A673 (cell line): ENCODE measurements at regions not wholly inside any gene's neighbourhood (a gene's known extent, or its start where the extent isn't known, plus 50 kb on each side); places are given as distances from the start of the nearest gene placed in this dataset.

Experiments
- CTCF ChIP-seq: fragments of 300-800, 200-600 bp; sonication (generic); conservative IDR thresholded peaks from 2 replicates; pipeline ENCODE4 v1.5.1; 2017; ENCODE audit warnings: low read depth, mild to moderate bottlenecking, antibody characterized with exemption, low read length, moderate library complexity, mixed read lengths
- EZH2 ChIP-seq: fragments of 200-600 bp; sonication (generic); IDR thresholded peaks from 2 replicates; pipeline ENCODE4 v1.6.1; 2017; ENCODE audit warnings: borderline replicate concordance, low read depth, mild to moderate bottlenecking, mixed read lengths, antibody characterized with exemption, low read length; ENCODE audit not compliant: poor library complexity, severe bottlenecking

DNA sequence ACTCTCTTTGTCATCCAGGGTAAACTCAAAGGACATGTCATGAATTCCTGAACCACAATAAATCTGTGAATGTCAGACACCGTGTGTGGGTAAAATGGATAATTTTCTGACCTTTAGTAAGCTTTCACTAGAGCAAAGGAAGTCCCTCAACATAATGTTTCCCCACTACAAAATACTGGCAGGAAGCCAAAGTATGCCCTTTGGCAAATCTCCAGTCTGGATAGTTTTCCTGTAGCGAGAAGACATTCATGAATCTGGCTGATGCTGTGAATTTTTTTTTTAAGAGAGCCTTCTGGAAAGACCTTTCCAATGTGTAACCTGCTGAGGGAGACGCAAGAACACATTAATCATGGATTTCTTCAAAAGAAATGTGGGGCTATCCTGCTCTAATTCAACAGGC, 389.6 kb upstream of the DDHD1 start:
- TF ChIP-seq CTCF (no peak), EZH2 (no peak)
